Endothelial cell of umbilical vein (primary cell): ENCODE measurements at regions not wholly inside any gene's neighbourhood (a gene's known extent, or its start where the extent isn't known, plus 50 kb on each side); places are given as distances from the start of the nearest gene placed in this dataset.
"Not testable (repeated sequence)": the region's sequence is repeated elsewhere in the genome, so short reads cannot be mapped to it uniquely, and the experiment has no call there.

Experiments
- BruUV-seq: library from RNA; stranded (reverse); fragments of 400-500 nt; replicated peaks from 2 replicates; lab custom pipeline; 2021; lab: Mats Ljungman, UMichigan
- CTCF ChIA-PET: fragments of 300-600, 350-600 bp; sonication (Branson Sonifier 250); formaldehyde crosslinking; loops from one replicate; lab custom pipeline; 2021; ENCODE audit warnings: antibody characterized with exemption, inconsistent platforms; lab: Charles Lee
- POLR2A ChIA-PET: fragments of 300-600, 350-600 bp; sonication (Branson Sonifier 250); formaldehyde crosslinking; loops from one replicate; lab custom pipeline; 2021; ENCODE audit warnings: antibody characterized with exemption, inconsistent platforms; lab: Charles Lee
- DNase-seq: peaks from one replicate; pipeline ENCODE4 v3.0.0-alpha.2; 2011; ENCODE audit warnings: low read depth, low spot score
- FAIRE-seq: peaks from 2 replicates; lab custom pipeline; 2011; peaks lifted over from hg19 to GRCh38; lab: Jason Lieb, UNC
- H2AFZ ChIP-seq: 2 replicates; pipeline ENCODE4 v1.6.0; 2012; ENCODE audit warnings: low read depth, low read length, control low read depth, inconsistent platforms
- H3K27ac ChIP-seq: 2 replicates; pipeline ENCODE4 v1.5.1; 2011; ENCODE audit warnings: low read depth, mild to moderate bottlenecking, control low read depth, low read length, moderate library complexity; ENCODE audit not compliant: insufficient read depth
- H3K27me3 ChIP-seq, 2 experiments: 2 replicates each; pipeline versions ENCODE4 v1.6.0 to v1.6.1; 2011; ENCODE audit warnings: low read length in 2 of 2, mixed read lengths in 1 of 2; ENCODE audit not compliant: control insufficient read depth in 2 of 2, insufficient read depth in 2 of 2
- H3K36me3 ChIP-seq, 2 experiments: 2 replicates in 1 of 2; 3 replicates in 1 of 2; pipeline ENCODE4 v1.5.1; 2011; ENCODE audit warnings: low read length in 2 of 2, mild to moderate bottlenecking in 1 of 2, moderate library complexity in 1 of 2; ENCODE audit not compliant: control insufficient read depth in 2 of 2, insufficient read depth in 2 of 2; ENCODE audit errors: extremely low read depth in 1 of 2
- H3K4me1 ChIP-seq: 3 replicates; pipeline ENCODE4 v1.5.1; 2011; ENCODE audit warnings: mild to moderate bottlenecking, low read length; ENCODE audit not compliant: control insufficient read depth, insufficient read depth; ENCODE audit errors: extremely low read depth
- H3K4me2 ChIP-seq: 2 replicates; pipeline ENCODE4 v1.6.1; 2011; ENCODE audit warnings: low read length, control low read depth, mixed read lengths; ENCODE audit not compliant: insufficient read depth
- H3K4me3 ChIP-seq, 3 experiments: fragments of 200-600 bp in 1 of 3; sonication (generic), shearing (Covaris generic) in 1 of 3; replicated peaks in 1 of 3; 2 replicates each; pipeline ENCODE4 v1.5.1; 2011 to 2016; ENCODE audit warnings: control low read depth in 3 of 3, low read length in 3 of 3, mild to moderate bottlenecking in 2 of 3, inconsistent platforms in 1 of 3, low read depth in 1 of 3, moderate library complexity in 1 of 3; ENCODE audit not compliant: insufficient read depth in 1 of 3
- H3K79me2 ChIP-seq: 2 replicates; pipeline ENCODE4 v1.6.0; 2012; ENCODE audit warnings: low read length, inconsistent platforms; ENCODE audit not compliant: control insufficient read depth, insufficient read depth
- H3K9ac ChIP-seq: replicated peaks from 2 replicates; pipeline ENCODE3; 2011; ENCODE audit warnings: low read length, control low read depth; ENCODE audit not compliant: insufficient read depth; ENCODE audit errors: extremely low read depth
- H3K9me1 ChIP-seq: replicated peaks from 3 replicates; pipeline ENCODE4 v1.6.0; 2011; ENCODE audit warnings: mild to moderate bottlenecking, low read length; ENCODE audit not compliant: control insufficient read depth, insufficient read depth; ENCODE audit errors: extremely low read depth
- H3K9me3 ChIP-seq: replicated peaks from 2 replicates; pipeline ENCODE4 v1.5.1; 2012; ENCODE audit warnings: low read length, inconsistent platforms; ENCODE audit not compliant: control insufficient read depth, insufficient read depth
- H4K20me1 ChIP-seq: replicated peaks from 2 replicates; pipeline ENCODE3; 2011; ENCODE audit warnings: mild to moderate bottlenecking, low read length; ENCODE audit not compliant: control insufficient read depth, insufficient read depth; ENCODE audit errors: extremely low read depth
- CTCF ChIP-seq, 2 donors: IDR thresholded peaks; 1 replicate in 1 of 2; 2 replicates in 1 of 2; pipeline ENCODE4 v1.5.1; 2011; ENCODE audit warnings: low read length in 2 of 2, mild to moderate bottlenecking in 2 of 2, moderate library complexity in 2 of 2, control low read depth in 1 of 2, inconsistent platforms in 1 of 2, low read depth in 1 of 2; ENCODE audit not compliant: insufficient read depth in 1 of 2; ENCODE audit errors: extremely low read depth in 1 of 2
- EZH2 ChIP-seq: IDR thresholded peaks from 2 replicates; pipeline ENCODE4 v1.6.1; 2012; ENCODE audit warnings: borderline replicate concordance, low read depth, mild to moderate bottlenecking, moderate library complexity, low read length, inconsistent platforms; ENCODE audit not compliant: severe bottlenecking
- FOS ChIP-seq: IDR thresholded peaks from 2 replicates; pipeline ENCODE4 v1.6.1; 2011; ENCODE audit warnings: mild to moderate bottlenecking, low read length, moderate library complexity, borderline replicate concordance; ENCODE audit not compliant: insufficient read depth
- GATA2 ChIP-seq: IDR thresholded peaks from 2 replicates; pipeline ENCODE4 v1.7.0; 2011; ENCODE audit warnings: low read depth, mild to moderate bottlenecking, moderate library complexity, mixed read lengths, low read length; ENCODE audit not compliant: insufficient read length, insufficient read depth
- JUN ChIP-seq: IDR thresholded peaks from 2 replicates; pipeline ENCODE4 v1.6.1; 2011; ENCODE audit warnings: borderline replicate concordance, low read depth; ENCODE audit not compliant: insufficient read length, insufficient read depth
- MAX ChIP-seq: IDR thresholded peaks from 2 replicates; pipeline ENCODE4 v1.6.1; 2011; ENCODE audit not compliant: insufficient read depth, insufficient read length
- MYC ChIP-seq: IDR thresholded peaks from one replicate; pipeline ENCODE4 v1.6.1; 2011; ENCODE audit warnings: mild to moderate bottlenecking, low read depth, low read length
- POLR2A ChIP-seq: IDR thresholded peaks from 2 replicates; pipeline ENCODE4 v1.6.1; 2012; ENCODE audit warnings: low read depth, mild to moderate bottlenecking, control low read depth, low read length
- POLR2AphosphoS5 ChIP-seq: IDR thresholded peaks from 2 replicates; pipeline ENCODE4 v1.6.1; 2012; ENCODE audit warnings: low read depth, mild to moderate bottlenecking, control low read depth, low read length, moderate library complexity; ENCODE audit not compliant: insufficient read depth
- dilution Hi-C: fragments of 300-500 bp; cut with MboI; formaldehyde crosslinking; loops from one replicate; pipeline ENCODE4 v1.15.0; 2019; ENCODE audit warnings: low sequenced_read_pairs; ENCODE audit not compliant: extremely low pct_ligation_motif_present
- intact Hi-C: fragments of 100-400 bp; cut with micrococcal nuclease; formaldehyde crosslinking; loops from one replicate; pipeline ENCODE4 v1.10.0; 2022

- H3K9ac ChIP-seq, POLR2A ChIA-PET, H2AFZ ChIP-seq, intact Hi-C loops, H3K4me2 ChIP-seq, H3K4me1 ChIP-seq, FAIRE-seq, dilution Hi-C loops, H3K79me2 ChIP-seq, H3K27me3 ChIP-seq, DNase-seq, BruUV-seq, H3K36me3 ChIP-seq, H3K9me1 ChIP-seq, H3K4me3 ChIP-seq, H4K20me1 ChIP-seq, H3K27ac ChIP-seq, H3K9me3 ChIP-seq, CTCF ChIA-PET: not testable (repeated sequence)
Measured at GRCh38 chr2:3104958-3105813, 272.4 kb downstream of the EIPR1 start.

- Histone ChIP-seq H4K20me1 (no peaks in the 10 kb centered on the region), H3K9ac (no peak overlapping the region), H3K9me3 (no peaks in the 10 kb centered on the region), H3K79me2 (no peaks in the 10 kb centered on the region), H2AFZ (no peak overlapping the region), H3K4me1 (no peaks in the 10 kb centered on the region), H3K4me2 (no peak overlapping the region), H3K27me3 (no peaks in the 10 kb centered on the region), H3K27ac (no peak overlapping the region), H3K9me1 (no peaks in the 10 kb centered on the region), H3K4me3 (no peak overlapping the region), H3K36me3 (no peaks in the 10 kb centered on the region)
- FAIRE-seq (no peak), DNase-seq (no peak)
- dilution Hi-C loops: no loop called here
- POLR2A ChIA-PET: no interaction called here
- intact Hi-C loops: no loop called here
- BruUV-seq: no TSS peak
- TF ChIP-seq POLR2AphosphoS5 (no peak), MAX (no peak), POLR2A (no peak), CTCF (IDR thresholded peaks at IDR 0.05; ENCODE audit: extremely low read depth in 1 of 2, insufficient read depth in 1 of 2, low read depth in 1 of 2, low read length in 2 of 2) (no peak), FOS (no peak), EZH2 (no peak), MYC (no peak), JUN (no peak), GATA2 (no peak)
- CTCF ChIA-PET: no interaction called here
Measured at GRCh38 chr2:3104261-3104660, 273.4 kb downstream of the EIPR1 start.
